Stomach (tissue), 8 donors: ENCODE measurements at regions not wholly inside any gene's neighbourhood (a gene's known extent, or its start where the extent isn't known, plus 50 kb on each side); places are given as distances from the start of the nearest gene placed in this dataset.

ENCODE experiments used
- DNase-seq, 2 donors: peaks; one replicate each; pipeline versions ENCODE4 v3.0.0 to v3.0.0-alpha.2; 2013 to 2019
- H3K27ac ChIP-seq, 5 donors: fragments of 200-600 bp in 4 of 5; sonication (generic) in 4 of 5; one replicate each; pipeline ENCODE4 v1.5.1; 2013 to 2019; ENCODE audit warnings: mild to moderate bottlenecking in 1 of 5, moderate library complexity in 1 of 5
- H3K27me3 ChIP-seq, 3 donors: fragments of 200-600 bp; sonication (generic); one replicate each; pipeline ENCODE4 v1.5.1; 2017 to 2019; ENCODE audit warnings: mixed run types in 1 of 3
- H3K36me3 ChIP-seq, 4 donors: fragments of 200-600 bp; sonication (generic); 1 replicate in 3 of 4; 2 replicates in 1 of 4; pipeline ENCODE4 v1.5.1; 2016 to 2019
- H3K4me1 ChIP-seq, 4 donors: fragments of 200-600 bp; sonication (generic); one replicate each; pipeline ENCODE4 v1.5.1; 2016 to 2019
- H3K4me3 ChIP-seq, 4 donors: fragments of 200-600 bp; sonication (generic) in 3 of 4; one replicate each; pipeline ENCODE4 v1.5.1; 2016 to 2019; ENCODE audit warnings: mild to moderate bottlenecking in 1 of 4
- H3K9me3 ChIP-seq, 4 donors: fragments of 200-600 bp; sonication (generic); one replicate each; pipeline ENCODE4 v1.5.1; 2016 to 2019
- CTCF ChIP-seq, 7 experiments: fragments of 450-650 bp in 4 of 7; fragments of 200-600 bp in 3 of 7; sonication (generic) in 3 of 7; IDR thresholded peaks; one replicate each; pipeline ENCODE4 v1.5.1; 2016 to 2019; ENCODE audit warnings: antibody characterized with exemption in 7 of 7, control low read depth in 2 of 7, mild to moderate bottlenecking in 1 of 7
- EP300 ChIP-seq: sonication (generic); formaldehyde crosslinking; IDR thresholded peaks from one replicate; pipeline ENCODE4 v1.6.1; 2017; ENCODE audit warnings: antibody characterized with exemption
- POLR2A ChIP-seq, 4 donors: fragments of 450-650 bp; IDR thresholded peaks; one replicate each; pipeline ENCODE4 v1.6.1; 2016; ENCODE audit warnings: antibody characterized with exemption in 4 of 4, control low read depth in 2 of 4, mild to moderate bottlenecking in 1 of 4, moderate library complexity in 1 of 4
- POLR2AphosphoS5 ChIP-seq, 3 donors: sonication (generic); formaldehyde crosslinking; IDR thresholded peaks; one replicate each; pipeline ENCODE4 v1.6.1; 2016; ENCODE audit warnings: antibody characterized with exemption in 3 of 3
- WGBS, 5 donors: extraction: QIAGEN DNeasy Blood & Tissue Kit in 3 of 5; methylation state at CpG; one replicate each; pipeline versions ENCODE4 v1.1.5 to v1.1.7; 2013 to 2018; 5-methylcytosine and 5-hydroxymethylcytosine counted together
- intact Hi-C: fragments of 100-400 bp; cut with DNase I; formaldehyde crosslinking; loops from one replicate; pipeline ENCODE4 v1.15.1; 2023; ENCODE audit warnings: low total_unique reads
- donor health status: healthy with polysubstance abuse.
- donor health status: Bipolar disorder and iron deficiency.
- donor health status: healthy.

GRCh38 chr7:84879570-84880325 lies 307.1 kb downstream of the SEMA3D start:
- DNase-seq = no peak
- no peak for TF ChIP-seq POLR2A (IDR thresholded peaks at IDR 0.05)
- no peak for TF ChIP-seq EP300
- no peak for TF ChIP-seq CTCF (IDR thresholded peaks at IDR 0.05)
- no peak for TF ChIP-seq POLR2AphosphoS5 (IDR thresholded peaks at IDR 0.05)
- intact Hi-C loops = no loop called here
- no peaks in the 10 kb centered on the region for H3K36me3 ChIP-seq
- peaks cover 0 to 4% (median 0%) of the 10 kb centered on the region in 4 donors for H3K9me3 ChIP-seq
- WGBS, 5 donors = 65 to 74% (median 72%) methylated on average over 3 of the region's 3 CpGs
- H3K4me1 ChIP-seq = no peaks in the 10 kb centered on the region
- no peak overlapping the region for H3K27ac ChIP-seq
- H3K27me3 ChIP-seq = no peaks in the 10 kb centered on the region
- H3K4me3 ChIP-seq = no peak overlapping the region

GRCh38 chr7:84877943-84878570 lies 308.8 kb downstream of the SEMA3D start:
- Histone ChIP-seq H3K27ac (no peak overlapping the region), H3K9me3 (peaks cover 0 to 4% (median 0%) of the 10 kb centered on the region in 4 donors), H3K4me3 (no peak overlapping the region), H3K27me3 (no peaks in the 10 kb centered on the region), H3K4me1 (no peaks in the 10 kb centered on the region), H3K36me3 (no peaks in the 10 kb centered on the region)
- TF ChIP-seq POLR2A (IDR thresholded peaks at IDR 0.05) (no peak), POLR2AphosphoS5 (IDR thresholded peaks at IDR 0.05) (no peak), CTCF (IDR thresholded peaks at IDR 0.05) (no peak), EP300 (no peak)
- no peak for DNase-seq
- intact Hi-C loops = no loop called here
- 93 to 100% (median 98%) methylated on average over 1 of the region's 1 CpG for WGBS, 5 donors

- no peak for DNase-seq
- intact Hi-C loops = no loop called here
- H3K4me3 ChIP-seq = no peak overlapping the region
- peaks cover 0 to 4% (median 0%) of the 10 kb centered on the region in 4 donors for H3K9me3 ChIP-seq
- no peaks in the 10 kb centered on the region for H3K27me3 ChIP-seq
- H3K4me1 ChIP-seq = no peaks in the 10 kb centered on the region
- TF ChIP-seq POLR2AphosphoS5 (IDR thresholded peaks at IDR 0.05) (no peak), CTCF (IDR thresholded peaks at IDR 0.05) (no peak), EP300 (no peak), POLR2A (IDR thresholded peaks at IDR 0.05) (no peak)
- H3K36me3 ChIP-seq = no peaks in the 10 kb centered on the region
- H3K27ac ChIP-seq = no peak overlapping the region
- 94 to 97% (median 95%) methylated on average over 16 of the region's 16 CpGs for WGBS, 5 donors
Measured at GRCh38 chr7:84876061-84876821, 310.6 kb downstream of the SEMA3D start.

GRCh38 chr7:84865560-84865959 lies 321.3 kb downstream of the SEMA3D start:
- DNase-seq = no peak
- 92 to 100% (median 100%) methylated on average over 1 of the region's 1 CpG for WGBS, 5 donors
- TF ChIP-seq CTCF (IDR thresholded peaks at IDR 0.05) = no peak
- TF ChIP-seq POLR2AphosphoS5 (IDR thresholded peaks at IDR 0.05) = no peak
- TF ChIP-seq POLR2A (IDR thresholded peaks at IDR 0.05) = no peak
- no peak for TF ChIP-seq EP300
- no peak overlapping the region for H3K27ac ChIP-seq
- no peak overlapping the region for H3K4me3 ChIP-seq
- H3K36me3 ChIP-seq = no peaks in the 10 kb centered on the region
- H3K27me3 ChIP-seq = no peaks in the 10 kb centered on the region
- no peaks in the 10 kb centered on the region for H3K9me3 ChIP-seq
- intact Hi-C loops = no loop called here
- no peaks in the 10 kb centered on the region for H3K4me1 ChIP-seq
